Natural killer cell (primary cell): ENCODE measurements at regions not wholly inside any gene's neighbourhood (a gene's known extent, or its start where the extent isn't known, plus 50 kb on each side); places are given as distances from the start of the nearest gene placed in this dataset.

Experiments
- ATAC-seq, 3 donors: fragments of 150-1000 bp in 2 of 3; fragments of 200-7000 bp in 1 of 3; cut with Tn5 transposase; 1 replicate in 1 of 3; 2 replicates in 2 of 3; pipeline ENCODE4 v1.10.0; 2021; ENCODE audit warnings: mild to moderate bottlenecking in 2 of 3, moderate library complexity in 2 of 3
- DNase-seq, 2 donors: peaks; one replicate each; pipeline versions ENCODE4 v3.0.0 to v3.0.0-alpha.2; 2013 to 2021; ENCODE audit warnings: mixed read lengths in 1 of 2
- H3K27ac ChIP-seq: one replicate; pipeline ENCODE4 v1.5.1; 2013; ENCODE audit warnings: mild to moderate bottlenecking, low read length
- H3K27me3 ChIP-seq: one replicate; pipeline ENCODE4 v1.6.1; 2013; ENCODE audit warnings: low read length; ENCODE audit not compliant: control insufficient read depth, insufficient read depth
- H3K36me3 ChIP-seq: one replicate; pipeline ENCODE4 v1.6.1; 2013; ENCODE audit warnings: low read length; ENCODE audit not compliant: control insufficient read depth, insufficient read depth
- H3K4me1 ChIP-seq: one replicate; pipeline ENCODE4 v1.6.1; 2013; ENCODE audit warnings: low read length; ENCODE audit not compliant: control insufficient read depth, insufficient read depth
- H3K4me3 ChIP-seq: one replicate; pipeline ENCODE4 v1.5.1; 2013; ENCODE audit warnings: low read length
- H3K9me3 ChIP-seq: one replicate; pipeline ENCODE4 v1.6.1; 2013; ENCODE audit warnings: low read length; ENCODE audit not compliant: control insufficient read depth, insufficient read depth
- H3K27ac Mint-ChIP-seq, 2 donors: one replicate each; pipeline ENCODE4 v1.8.0; 2022; ENCODE audit warnings: mild to moderate bottlenecking in 2 of 2, mixed read lengths in 2 of 2, moderate library complexity in 1 of 2
- H3K27me3 Mint-ChIP-seq, 2 donors: one replicate each; pipeline ENCODE4 v1.8.0; 2022; ENCODE audit warnings: low read depth in 2 of 2, mixed read lengths in 2 of 2
- H3K36me3 Mint-ChIP-seq: one replicate; pipeline ENCODE4 v1.8.0; 2022; ENCODE audit warnings: mixed read lengths
- H3K4me1 Mint-ChIP-seq, 2 donors: one replicate each; pipeline ENCODE4 v1.8.0; 2022; ENCODE audit warnings: mixed read lengths in 2 of 2
- H3K4me3 Mint-ChIP-seq: one replicate; pipeline ENCODE4 v1.8.0; 2022; ENCODE audit warnings: mild to moderate bottlenecking, moderate library complexity, mixed read lengths
- H3K9me3 Mint-ChIP-seq, 2 donors: one replicate each; pipeline ENCODE4 v1.8.0; 2022; ENCODE audit warnings: mixed read lengths in 2 of 2
- WGBS: methylation state at CpG from one replicate; pipeline ENCODE4 v1.1.7; 2013; ENCODE audit warnings: missing lambda C conversion rate; ENCODE audit not compliant: insufficient coverage; 5-methylcytosine and 5-hydroxymethylcytosine counted together
- intact Hi-C: fragments of 100-400 bp; cut with micrococcal nuclease; formaldehyde crosslinking; loops from one replicate; pipeline ENCODE4 v1.14.2; 2022
- TF ChIP-seq, protein P1 (sequence below): fragments of 200-600 bp; IDR thresholded peaks from one replicate; pipeline ENCODE4 v1.8.0; 2022; ENCODE audit warnings: antibody characterized with exemption

- intact Hi-C loops = no loop called here
- peak; percentile 58 to 61 (median 59) for ATAC-seq
- H3K9me3 Mint-ChIP-seq = no peaks in the 10 kb centered on the region
Observed at GRCh38 chr7:27367933-27368549, 125.4 kb downstream of the EVX1 start.

GRCh38 chr7:27374958-27375841 lies 132.6 kb downstream of the EVX1 start:
- intact Hi-C loops = no loop called here
- Histone ChIP-seq H3K9me3 (no peaks in the 10 kb centered on the region), H3K4me3 (no peak overlapping the region), H3K4me1 (no peaks in the 10 kb centered on the region), H3K36me3 (no peaks in the 10 kb centered on the region), H3K27ac (no peak overlapping the region), H3K27me3 (no peaks in the 10 kb centered on the region)
- H3K4me1 Mint-ChIP-seq = no peaks in the 10 kb centered on the region
- no peak overlapping the region for H3K27ac Mint-ChIP-seq
- ATAC-seq (no peak), DNase-seq (no peak)
- no peak overlapping the region for H3K4me3 Mint-ChIP-seq
- TF ChIP-seq, protein P1, sequence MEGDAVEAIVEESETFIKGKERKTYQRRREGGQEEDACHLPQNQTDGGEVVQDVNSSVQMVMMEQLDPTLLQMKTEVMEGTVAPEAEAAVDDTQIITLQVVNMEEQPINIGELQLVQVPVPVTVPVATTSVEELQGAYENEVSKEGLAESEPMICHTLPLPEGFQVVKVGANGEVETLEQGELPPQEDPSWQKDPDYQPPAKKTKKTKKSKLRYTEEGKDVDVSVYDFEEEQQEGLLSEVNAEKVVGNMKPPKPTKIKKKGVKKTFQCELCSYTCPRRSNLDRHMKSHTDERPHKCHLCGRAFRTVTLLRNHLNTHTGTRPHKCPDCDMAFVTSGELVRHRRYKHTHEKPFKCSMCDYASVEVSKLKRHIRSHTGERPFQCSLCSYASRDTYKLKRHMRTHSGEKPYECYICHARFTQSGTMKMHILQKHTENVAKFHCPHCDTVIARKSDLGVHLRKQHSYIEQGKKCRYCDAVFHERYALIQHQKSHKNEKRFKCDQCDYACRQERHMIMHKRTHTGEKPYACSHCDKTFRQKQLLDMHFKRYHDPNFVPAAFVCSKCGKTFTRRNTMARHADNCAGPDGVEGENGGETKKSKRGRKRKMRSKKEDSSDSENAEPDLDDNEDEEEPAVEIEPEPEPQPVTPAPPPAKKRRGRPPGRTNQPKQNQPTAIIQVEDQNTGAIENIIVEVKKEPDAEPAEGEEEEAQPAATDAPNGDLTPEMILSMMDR = no peak
- 71% methylated on average over 3 of the region's 6 CpGs for WGBS
- H3K9me3 Mint-ChIP-seq = no peaks in the 10 kb centered on the region
- peaks cover 5 to 41% of the 10 kb centered on the region in 2 donors for H3K27me3 Mint-ChIP-seq
- H3K36me3 Mint-ChIP-seq = no peaks in the 10 kb centered on the region

More at GRCh38 chr7:27367933-27368549, 125.4 kb downstream of the EVX1 start:
- H3K27me3 Mint-ChIP-seq = peaks cover 0 to 1% of the 10 kb centered on the region in 2 donors
- peak overlapping the region; percentile 39 for H3K27ac ChIP-seq
- H3K4me1 ChIP-seq = peaks cover 4% of the 10 kb centered on the region
- no peak for DNase-seq
- H3K9me3 ChIP-seq = peaks cover 10% of the 10 kb centered on the region
- no peak overlapping the region for H3K4me3 Mint-ChIP-seq
- H3K27ac Mint-ChIP-seq = no peak overlapping the region
- TF ChIP-seq, protein P1 = no peak
- WGBS = 52% methylated on average over 4 of the region's 4 CpGs
- H3K4me3 ChIP-seq = no peak overlapping the region
- H3K36me3 Mint-ChIP-seq = no peaks in the 10 kb centered on the region
- H3K36me3 ChIP-seq = no peaks in the 10 kb centered on the region
- no peaks in the 10 kb centered on the region for H3K4me1 Mint-ChIP-seq
- H3K27me3 ChIP-seq = no peaks in the 10 kb centered on the region

DNA sequence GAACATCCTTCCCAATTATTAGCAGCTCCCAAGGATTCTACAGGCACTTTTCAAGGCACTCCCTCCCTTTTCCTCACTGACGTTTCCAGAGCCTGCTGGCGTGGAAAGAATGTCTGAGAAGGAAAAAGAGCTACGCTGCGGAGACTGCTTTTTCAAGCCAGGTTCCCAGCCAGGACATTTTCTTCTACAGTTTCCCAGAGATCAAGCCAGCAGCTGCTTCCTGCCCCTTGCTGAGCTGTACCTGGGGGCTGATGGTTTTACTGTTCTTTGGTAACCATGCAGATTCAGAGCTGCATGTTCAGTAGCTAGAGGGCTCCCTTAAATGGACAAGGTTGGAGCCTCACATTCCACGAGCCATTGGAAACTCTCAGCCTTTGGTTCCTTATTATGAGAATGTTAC lies 133.4 kb downstream of the EVX1 start:
- no peak overlapping the region for H3K4me3 ChIP-seq
- Mint-ChIP-seq H3K9me3 (no peaks in the 10 kb centered on the region), H3K27me3 (peaks cover 5 to 41% of the 10 kb centered on the region in 2 donors), H3K27ac (no peak overlapping the region), H3K4me3 (no peak overlapping the region), H3K4me1 (no peaks in the 10 kb centered on the region), H3K36me3 (no peaks in the 10 kb centered on the region)
- TF ChIP-seq, protein P1 = no peak
- ATAC-seq (no peak), DNase-seq (no peak)
- H3K4me1 ChIP-seq = no peaks in the 10 kb centered on the region
- H3K27ac ChIP-seq = no peak overlapping the region
- 81% methylated on average over 5 of the region's 5 CpGs for WGBS
- H3K27me3 ChIP-seq = no peaks in the 10 kb centered on the region
- H3K9me3 ChIP-seq = no peaks in the 10 kb centered on the region
- intact Hi-C loops = no loop called here
- H3K36me3 ChIP-seq = no peaks in the 10 kb centered on the region
